SK-N-SH (cell line): ENCODE measurements at regions not wholly inside any gene's neighbourhood (a gene's known extent, or its start where the extent isn't known, plus 50 kb on each side); places are given as distances from the start of the nearest gene placed in this dataset.

ENCODE experiments used
- CTCF ChIA-PET: fragments of 300-600, 350-600 bp; formaldehyde crosslinking; extraction: SDS; loops from one replicate; lab custom pipeline; 2021; lab: Yijun Ruan, JAX
- POLR2A ChIA-PET: fragments of 350-600 bp; sonication (Branson Sonifier 250); formaldehyde crosslinking; extraction: SDS; loops from one replicate; lab custom pipeline; 2020; ENCODE audit warnings: antibody characterized with exemption, inconsistent platforms; lab: Yijun Ruan, JAX
- DNase-seq: peaks from one replicate; pipeline ENCODE4 v3.0.0; 2012
- H2AFZ ChIP-seq: fragments of 200-600 bp; sonication (generic); 2 replicates; pipeline ENCODE4 v1.8.1; 2016; ENCODE audit warnings: antibody characterized with exemption, mild to moderate bottlenecking, low read depth
- H3F3A ChIP-seq: fragments of 200-600 bp; sonication (generic); replicated peaks from 2 replicates; pipeline ENCODE3; 2016; ENCODE audit warnings: antibody characterized with exemption, mild to moderate bottlenecking; ENCODE audit not compliant: insufficient read depth
- H3K27ac ChIP-seq, 2 experiments: fragments of 200-500 bp in 1 of 2; fragments of 200-600 bp in 1 of 2; sonication (Bioruptor generic) in 1 of 2; sonication (generic), shearing (Covaris generic) in 1 of 2; 2 replicates each; pipeline versions ENCODE4 v1.5.1 to v1.6.1; 2014 to 2016; ENCODE audit warnings: low read depth in 2 of 2, inconsistent platforms in 1 of 2, low read length in 1 of 2, mild to moderate bottlenecking in 1 of 2, mixed read lengths in 1 of 2
- H3K27me3 ChIP-seq: fragments of 200-600 bp; sonication (generic), shearing (Covaris generic); 2 replicates; pipeline ENCODE4 v1.6.1; 2016; ENCODE audit warnings: mixed run types; ENCODE audit not compliant: insufficient read depth
- H3K36me3 ChIP-seq, 2 experiments: fragments of 200-500 bp in 1 of 2; fragments of 200-600 bp in 1 of 2; sonication (Bioruptor generic) in 1 of 2; sonication (generic) in 1 of 2; replicated peaks in 1 of 2; 2 replicates each; pipeline versions ENCODE3 to v1.5.1; 2014 to 2016; ENCODE audit warnings: low read length in 1 of 2, mild to moderate bottlenecking in 1 of 2; ENCODE audit not compliant: insufficient read depth in 2 of 2, control insufficient read depth in 1 of 2
- H3K4me1 ChIP-seq, 2 experiments: fragments of 200-500 bp in 1 of 2; fragments of 200-600 bp in 1 of 2; sonication (Bioruptor generic) in 1 of 2; sonication (generic), shearing (Covaris generic) in 1 of 2; 2 replicates each; pipeline versions ENCODE4 v1.5.1 to v1.6.1; 2014 to 2016; ENCODE audit warnings: low read depth in 1 of 2, low read length in 1 of 2, mixed run types in 1 of 2; ENCODE audit not compliant: insufficient read depth in 2 of 2, control insufficient read depth in 1 of 2
- H3K4me2 ChIP-seq: fragments of 200-600 bp; sonication (generic), shearing (Covaris generic); 2 replicates; pipeline ENCODE4 v1.6.1; 2017; ENCODE audit warnings: mixed run types
- H3K4me3 ChIP-seq, 2 experiments: fragments of 200-500 bp in 1 of 2; fragments of 200-600 bp in 1 of 2; sonication (Bioruptor generic) in 1 of 2; sonication (generic), shearing (Covaris generic) in 1 of 2; 2 replicates each; pipeline versions ENCODE4 v1.5.1 to v1.8.1; 2014 to 2016; ENCODE audit warnings: low read depth in 2 of 2, inconsistent platforms in 1 of 2, low read length in 1 of 2, mild to moderate bottlenecking in 1 of 2, mixed read lengths in 1 of 2, moderate library complexity in 1 of 2
- H3K79me2 ChIP-seq: fragments of 200-600 bp; sonication (generic); 2 replicates; pipeline ENCODE4 v1.8.1; 2017; ENCODE audit warnings: mild to moderate bottlenecking; ENCODE audit not compliant: insufficient read depth
- H3K9ac ChIP-seq: fragments of 200-600 bp; sonication (generic); 2 replicates; pipeline ENCODE4 v1.6.1; 2017; ENCODE audit warnings: mixed run types
- H3K9me2 ChIP-seq: fragments of 200-600 bp; sonication (generic); 2 replicates; pipeline ENCODE4 v1.6.1; 2017; ENCODE audit warnings: mixed run types
- H3K9me3 ChIP-seq: fragments of 200-600 bp; sonication (generic); 2 replicates; pipeline ENCODE4 v1.6.1; 2017; ENCODE audit warnings: mixed run types, mild to moderate bottlenecking, moderate library complexity
- H4K20me1 ChIP-seq: fragments of 200-600 bp; sonication (generic); 2 replicates; pipeline ENCODE4 v1.6.1; 2017; ENCODE audit warnings: mild to moderate bottlenecking, mixed run types; ENCODE audit not compliant: insufficient read depth
- CTCF ChIP-seq: fragments of 200-600 bp; sonication (generic); IDR thresholded peaks from 2 replicates; pipeline ENCODE4 v1.6.1; 2017; ENCODE audit warnings: antibody characterized with exemption, mild to moderate bottlenecking, moderate library complexity
- ELF1 ChIP-seq: IDR thresholded peaks from 2 replicates; pipeline ENCODE4 v1.4.0; 2012
- EP300 ChIP-seq, 2 experiments: IDR thresholded peaks; 2 replicates each; pipeline versions ENCODE4 v1.4.0 to v1.6.1; 2012; ENCODE audit warnings: borderline replicate concordance in 1 of 2, low read depth in 1 of 2, low read length in 1 of 2
- EZH2phosphoT487 ChIP-seq: fragments of 200-600 bp; sonication (generic); IDR thresholded peaks from 2 replicates; pipeline ENCODE4 v1.6.1; 2017; ENCODE audit warnings: low read depth, mixed run types, mild to moderate bottlenecking, antibody characterized with exemption, moderate library complexity, borderline replicate concordance
- FOSL2 ChIP-seq: IDR thresholded peaks from 2 replicates; pipeline ENCODE4 v1.4.0; 2012; ENCODE audit warnings: low read depth, mild to moderate bottlenecking, moderate library complexity, borderline replicate concordance
- FOXM1 ChIP-seq: IDR thresholded peaks from 2 replicates; pipeline ENCODE4 v1.4.0; 2012; ENCODE audit warnings: low read depth, mild to moderate bottlenecking
- GABPA ChIP-seq: IDR thresholded peaks from 2 replicates; pipeline ENCODE4 v1.4.0; 2012; ENCODE audit warnings: low read depth, mild to moderate bottlenecking
- GATA2 ChIP-seq: sonication (generic); formaldehyde crosslinking; IDR thresholded peaks from 2 replicates; pipeline ENCODE4 v1.5.0; 2020; ENCODE audit warnings: mild to moderate bottlenecking, missing genetic modification reagents
- IRF3 ChIP-seq: fragments of 150-350 bp; IDR thresholded peaks from 2 replicates; pipeline ENCODE4 v1.6.1; 2016; ENCODE audit warnings: mild to moderate bottlenecking, low read depth, low read length
- JUND ChIP-seq: IDR thresholded peaks from 2 replicates; pipeline ENCODE4 v1.4.0; 2012
- MAX ChIP-seq: IDR thresholded peaks from 2 replicates; pipeline ENCODE4 v1.4.0; 2012; ENCODE audit warnings: low read depth
- MEF2A ChIP-seq: IDR thresholded peaks from 2 replicates; pipeline ENCODE4 v1.4.0; 2012; ENCODE audit warnings: low read depth, borderline replicate concordance
- MXI1 ChIP-seq: IDR thresholded peaks from 2 replicates; pipeline ENCODE4 v1.6.1; 2012; ENCODE audit warnings: mild to moderate bottlenecking, low read depth, low read length, improper control_type of control experiment
- NFIC ChIP-seq: IDR thresholded peaks from 2 replicates; pipeline ENCODE4 v1.4.0; 2012; ENCODE audit warnings: borderline replicate concordance
- NRF1 ChIP-seq: IDR thresholded peaks from 2 replicates; pipeline ENCODE4 v1.6.1; 2012; ENCODE audit warnings: low read depth, mild to moderate bottlenecking, low read length
- RAD21 ChIP-seq: IDR thresholded peaks from 2 replicates; pipeline ENCODE4 v1.6.1; 2012; ENCODE audit warnings: mild to moderate bottlenecking, low read length
- RCOR1 ChIP-seq: fragments of 150-350 bp; IDR thresholded peaks from 2 replicates; pipeline ENCODE4 v1.6.1; 2017; ENCODE audit warnings: antibody characterized with exemption, low read length
- RXRA ChIP-seq: IDR thresholded peaks from 2 replicates; pipeline ENCODE4 v1.4.0; 2012; ENCODE audit warnings: low read depth, mild to moderate bottlenecking, borderline replicate concordance
- SMC3 ChIP-seq: IDR thresholded peaks from 2 replicates; pipeline ENCODE4 v1.6.1; 2012; ENCODE audit warnings: low read depth, low read length, improper control_type of control experiment
- TEAD4 ChIP-seq: IDR thresholded peaks from 2 replicates; pipeline ENCODE4 v1.4.0; 2012; ENCODE audit warnings: mild to moderate bottlenecking, borderline replicate concordance; ENCODE audit not compliant: insufficient read depth
- WGBS: methylation state at CpG from one replicate; pipeline ENCODE4 v1.1.6; 2017; ENCODE audit warnings: low lambda C conversion rate; 5-methylcytosine and 5-hydroxymethylcytosine counted together
- TF ChIP-seq, protein P1 (sequence below): IDR thresholded peaks from 2 replicates; pipeline ENCODE4; 2012
- TF ChIP-seq, protein P2 (sequence below): IDR thresholded peaks from 2 replicates; pipeline ENCODE4 v1.4.0; 2012; ENCODE audit warnings: low read depth, borderline replicate concordance
- TF ChIP-seq, protein P3 (sequence below): IDR thresholded peaks from 2 replicates; pipeline ENCODE4 v1.4.0; 2012; ENCODE audit warnings: low read depth, borderline replicate concordance

GRCh38 chr20:43331906-43332305 lies 125.8 kb upstream of the SRSF6 start:
- Histone ChIP-seq H3F3A (no peaks in the 10 kb centered on the region), H3K9me3 (no peaks in the 10 kb centered on the region), H3K9ac (no peak overlapping the region), H2AFZ (no peak overlapping the region), H3K27ac (no peak overlapping the region), H3K4me3 (no peak overlapping the region), H4K20me1 (no peaks in the 10 kb centered on the region), H3K79me2 (no peaks in the 10 kb centered on the region), H3K36me3 (no peaks in the 10 kb centered on the region), H3K27me3 (no peaks in the 10 kb centered on the region), H3K9me2 (no peaks in the 10 kb centered on the region), H3K4me1 (no peaks in the 10 kb centered on the region), H3K4me2 (no peak overlapping the region)
- ChIA-PET POLR2A (no interaction called here), CTCF (no interaction called here)
- WGBS, result 17% methylated on average over 13 of the region's 13 CpGs
- no peak for DNase-seq
- TF ChIP-seq EP300 (IDR thresholded peaks at IDR 0.05; ENCODE audit: borderline replicate concordance in 1 of 2, low read depth in 1 of 2, low read length in 1 of 2) (no peak), EZH2phosphoT487 (no peak), MEF2A (no peak), GATA2 (CRISPR knock-in tag) (no peak), RCOR1 (no peak), FOSL2 (no peak), FOXM1 (no peak), RAD21 (no peak), NFIC (no peak), SMC3 (no peak), NRF1 (no peak)

GRCh38 chr20:43328697-43329096 lies 129.0 kb upstream of the SRSF6 start:
- H3K9me2 ChIP-seq, result no peaks in the 10 kb centered on the region
- H3K27me3 ChIP-seq, result no peaks in the 10 kb centered on the region
- no peak overlapping the region for H3K4me2 ChIP-seq
- no peak overlapping the region for H3K4me3 ChIP-seq
- H3K9me3 ChIP-seq, result no peaks in the 10 kb centered on the region
- H3K79me2 ChIP-seq, result no peaks in the 10 kb centered on the region
- CTCF ChIA-PET, result no interaction called here
- 28% methylated on average over 1 of the region's 1 CpG for WGBS
- H4K20me1 ChIP-seq, result no peaks in the 10 kb centered on the region
- H3K9ac ChIP-seq, result no peak overlapping the region
- H3F3A ChIP-seq, result no peaks in the 10 kb centered on the region
- DNase-seq, result no peak
- no peaks in the 10 kb centered on the region for H3K36me3 ChIP-seq
- H3K4me1 ChIP-seq, result no peaks in the 10 kb centered on the region
- no peak overlapping the region for H3K27ac ChIP-seq
- H2AFZ ChIP-seq, result no peak overlapping the region
- POLR2A ChIA-PET, result no interaction called here
- TF ChIP-seq IRF3 (no peak), FOXM1 (no peak), EP300 (IDR thresholded peaks at IDR 0.05; ENCODE audit: borderline replicate concordance in 1 of 2, low read depth in 1 of 2, low read length in 1 of 2) (no peak), NFIC (no peak), MAX (no peak), TEAD4 (no peak), CTCF (no peak), GABPA (no peak), RXRA (no peak), SMC3 (no peak), ELF1 (no peak), RAD21 (no peak), JUND (no peak), EZH2phosphoT487 (no peak), MXI1 (no peak)
- TF ChIP-seq, protein P1, sequence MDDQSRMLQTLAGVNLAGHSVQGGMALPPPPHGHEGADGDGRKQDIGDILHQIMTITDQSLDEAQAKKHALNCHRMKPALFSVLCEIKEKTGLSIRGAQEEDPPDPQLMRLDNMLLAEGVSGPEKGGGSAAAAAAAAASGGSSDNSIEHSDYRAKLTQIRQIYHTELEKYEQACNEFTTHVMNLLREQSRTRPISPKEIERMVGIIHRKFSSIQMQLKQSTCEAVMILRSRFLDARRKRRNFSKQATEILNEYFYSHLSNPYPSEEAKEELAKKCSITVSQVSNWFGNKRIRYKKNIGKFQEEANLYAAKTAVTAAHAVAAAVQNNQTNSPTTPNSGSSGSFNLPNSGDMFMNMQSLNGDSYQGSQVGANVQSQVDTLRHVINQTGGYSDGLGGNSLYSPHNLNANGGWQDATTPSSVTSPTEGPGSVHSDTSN, result no peak
- TF ChIP-seq, protein P2, sequence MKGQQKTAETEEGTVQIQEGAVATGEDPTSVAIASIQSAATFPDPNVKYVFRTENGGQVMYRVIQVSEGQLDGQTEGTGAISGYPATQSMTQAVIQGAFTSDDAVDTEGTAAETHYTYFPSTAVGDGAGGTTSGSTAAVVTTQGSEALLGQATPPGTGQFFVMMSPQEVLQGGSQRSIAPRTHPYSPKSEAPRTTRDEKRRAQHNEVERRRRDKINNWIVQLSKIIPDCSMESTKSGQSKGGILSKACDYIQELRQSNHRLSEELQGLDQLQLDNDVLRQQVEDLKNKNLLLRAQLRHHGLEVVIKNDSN, result no peak
- TF ChIP-seq, protein P3, sequence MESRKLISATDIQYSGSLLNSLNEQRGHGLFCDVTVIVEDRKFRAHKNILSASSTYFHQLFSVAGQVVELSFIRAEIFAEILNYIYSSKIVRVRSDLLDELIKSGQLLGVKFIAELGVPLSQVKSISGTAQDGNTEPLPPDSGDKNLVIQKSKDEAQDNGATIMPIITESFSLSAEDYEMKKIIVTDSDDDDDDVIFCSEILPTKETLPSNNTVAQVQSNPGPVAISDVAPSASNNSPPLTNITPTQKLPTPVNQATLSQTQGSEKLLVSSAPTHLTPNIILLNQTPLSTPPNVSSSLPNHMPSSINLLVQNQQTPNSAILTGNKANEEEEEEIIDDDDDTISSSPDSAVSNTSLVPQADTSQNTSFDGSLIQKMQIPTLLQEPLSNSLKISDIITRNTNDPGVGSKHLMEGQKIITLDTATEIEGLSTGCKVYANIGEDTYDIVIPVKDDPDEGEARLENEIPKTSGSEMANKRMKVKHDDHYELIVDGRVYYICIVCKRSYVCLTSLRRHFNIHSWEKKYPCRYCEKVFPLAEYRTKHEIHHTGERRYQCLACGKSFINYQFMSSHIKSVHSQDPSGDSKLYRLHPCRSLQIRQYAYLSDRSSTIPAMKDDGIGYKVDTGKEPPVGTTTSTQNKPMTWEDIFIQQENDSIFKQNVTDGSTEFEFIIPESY, result no peak
